Fibroblast of lung (primary cell): ENCODE measurements at regions not wholly inside any gene's neighbourhood (a gene's known extent, or its start where the extent isn't known, plus 50 kb on each side); places are given as distances from the start of the nearest gene placed in this dataset.

Source experiments
- DNase-seq, 2 donors: peaks; one replicate each; pipeline versions ENCODE4 v3.0.0 to v3.0.0-alpha.2; 2010; ENCODE audit warnings: low read depth in 2 of 2
- H2AFZ ChIP-seq: 2 replicates; pipeline ENCODE4 v1.5.1; 2012; ENCODE audit warnings: low read length, control low read depth, inconsistent platforms
- H3K27ac ChIP-seq: 2 replicates; pipeline ENCODE4 v1.5.1; 2011; ENCODE audit warnings: low read length, control low read depth; ENCODE audit not compliant: insufficient read depth
- H3K27me3 ChIP-seq: 2 replicates; pipeline ENCODE4 v1.5.1; 2011; ENCODE audit warnings: mild to moderate bottlenecking, low read length; ENCODE audit not compliant: control insufficient read depth, insufficient read depth
- H3K36me3 ChIP-seq: 2 replicates; pipeline ENCODE4 v1.5.1; 2011; ENCODE audit warnings: low read length; ENCODE audit not compliant: control insufficient read depth, insufficient read depth
- H3K4me1 ChIP-seq: 2 replicates; pipeline ENCODE4 v1.5.1; 2011; ENCODE audit warnings: low read length; ENCODE audit not compliant: control insufficient read depth, insufficient read depth; ENCODE audit errors: extremely low read depth
- H3K4me2 ChIP-seq: 2 replicates; pipeline ENCODE4 v1.5.1; 2011; ENCODE audit warnings: low read length, control low read depth; ENCODE audit not compliant: insufficient read depth; ENCODE audit errors: extremely low read depth
- H3K4me3 ChIP-seq, 4 experiments: fragments of 200-600 bp in 1 of 4; sonication (generic) in 1 of 4; replicated peaks in 1 of 4; 2 replicates each; pipeline ENCODE4 v1.5.1; 2011 to 2016; ENCODE audit warnings: low read length in 4 of 4, low read depth in 3 of 4, mild to moderate bottlenecking in 3 of 4, control low read depth in 2 of 4, inconsistent platforms in 1 of 4, mixed read lengths in 1 of 4; ENCODE audit not compliant: insufficient read depth in 1 of 4; ENCODE audit errors: control extremely low read depth in 1 of 4
- H3K79me2 ChIP-seq: 2 replicates; pipeline ENCODE4 v1.5.1; 2012; ENCODE audit warnings: mild to moderate bottlenecking, low read length, inconsistent platforms; ENCODE audit not compliant: control insufficient read depth, insufficient read depth
- H3K9ac ChIP-seq: 2 replicates; pipeline ENCODE4 v1.5.1; 2011; ENCODE audit warnings: mild to moderate bottlenecking, low read length, control low read depth; ENCODE audit not compliant: insufficient read depth
- H3K9me3 ChIP-seq: 2 replicates; pipeline ENCODE4 v1.5.1; 2012; ENCODE audit warnings: low read depth, low read length; ENCODE audit not compliant: control insufficient read depth, insufficient read depth
- H4K20me1 ChIP-seq: 2 replicates; pipeline ENCODE4 v1.5.1; 2011; ENCODE audit warnings: low read length; ENCODE audit not compliant: control insufficient read depth, insufficient read depth; ENCODE audit errors: extremely low read depth
- EZH2 ChIP-seq: IDR thresholded peaks from 2 replicates; pipeline ENCODE4 v1.5.1; 2012; ENCODE audit warnings: low read length, control low read depth, mild to moderate bottlenecking; ENCODE audit errors: missing control alignments
- TF ChIP-seq, protein P1 (sequence below), 2 donors: IDR thresholded peaks in 1 of 2; conservative IDR thresholded peaks in 1 of 2; 1 replicate in 1 of 2; 2 replicates in 1 of 2; pipeline ENCODE4 v1.5.1; 2011 to 2012; ENCODE audit warnings: low read length in 2 of 2, control low read depth in 1 of 2, inconsistent platforms in 1 of 2, low read depth in 1 of 2, mild to moderate bottlenecking in 1 of 2

DNA sequence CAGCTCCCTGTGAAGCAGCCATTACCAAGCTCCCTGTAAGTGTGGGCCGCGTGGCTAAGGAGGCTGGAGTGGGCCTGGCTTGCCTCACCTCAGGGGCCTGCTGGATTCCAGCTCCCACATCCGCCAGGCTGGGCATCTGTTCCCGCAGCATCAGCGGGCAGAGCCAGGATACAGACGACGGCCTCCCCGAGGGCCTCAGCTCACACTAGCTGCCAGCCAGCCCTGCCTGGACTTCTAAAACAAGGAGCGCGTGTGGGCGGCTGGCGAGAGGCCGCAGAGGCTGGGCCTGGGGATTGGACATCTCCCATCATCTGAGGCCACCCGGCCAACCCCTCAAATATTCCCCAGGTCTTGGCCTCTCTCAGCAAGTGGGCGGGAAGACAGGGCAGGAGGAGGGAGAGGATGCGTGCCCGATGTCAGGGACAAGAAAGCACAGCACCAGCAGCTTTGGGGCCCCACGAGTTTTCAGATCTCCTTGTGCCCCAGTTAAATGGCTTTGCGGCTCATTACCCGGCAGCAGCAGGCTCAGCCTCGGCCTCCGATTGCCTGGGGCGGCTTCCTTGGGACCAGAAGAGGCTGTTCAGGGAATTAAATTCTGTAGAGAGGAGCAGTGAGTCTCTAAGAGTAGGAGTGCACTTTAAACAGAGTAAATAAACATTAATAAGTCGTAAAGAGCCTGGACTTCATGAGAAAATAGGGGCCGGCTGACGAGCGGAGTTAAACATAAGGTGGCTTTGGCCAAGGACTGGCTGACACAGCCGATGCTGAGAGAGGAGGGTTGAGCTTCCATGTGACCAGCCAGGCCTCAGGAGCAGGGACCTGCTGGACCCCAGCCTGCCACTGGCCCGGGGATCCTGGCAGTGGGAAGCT lies 208.9 kb upstream of the C1orf174 start:
- Histone ChIP-seq H3K4me2 (no peak overlapping the region), H4K20me1 (no peaks in the 10 kb centered on the region), H3K27me3 (no peaks in the 10 kb centered on the region), H3K4me3 (no peak overlapping the region), H3K79me2 (no peaks in the 10 kb centered on the region), H3K9me3 (no peaks in the 10 kb centered on the region), H2AFZ (no peak overlapping the region), H3K9ac (no peak overlapping the region), H3K27ac (no peak overlapping the region), H3K36me3 (no peaks in the 10 kb centered on the region), H3K4me1 (no peaks in the 10 kb centered on the region)
- TF ChIP-seq EZH2: no peak
- TF ChIP-seq, protein P1, sequence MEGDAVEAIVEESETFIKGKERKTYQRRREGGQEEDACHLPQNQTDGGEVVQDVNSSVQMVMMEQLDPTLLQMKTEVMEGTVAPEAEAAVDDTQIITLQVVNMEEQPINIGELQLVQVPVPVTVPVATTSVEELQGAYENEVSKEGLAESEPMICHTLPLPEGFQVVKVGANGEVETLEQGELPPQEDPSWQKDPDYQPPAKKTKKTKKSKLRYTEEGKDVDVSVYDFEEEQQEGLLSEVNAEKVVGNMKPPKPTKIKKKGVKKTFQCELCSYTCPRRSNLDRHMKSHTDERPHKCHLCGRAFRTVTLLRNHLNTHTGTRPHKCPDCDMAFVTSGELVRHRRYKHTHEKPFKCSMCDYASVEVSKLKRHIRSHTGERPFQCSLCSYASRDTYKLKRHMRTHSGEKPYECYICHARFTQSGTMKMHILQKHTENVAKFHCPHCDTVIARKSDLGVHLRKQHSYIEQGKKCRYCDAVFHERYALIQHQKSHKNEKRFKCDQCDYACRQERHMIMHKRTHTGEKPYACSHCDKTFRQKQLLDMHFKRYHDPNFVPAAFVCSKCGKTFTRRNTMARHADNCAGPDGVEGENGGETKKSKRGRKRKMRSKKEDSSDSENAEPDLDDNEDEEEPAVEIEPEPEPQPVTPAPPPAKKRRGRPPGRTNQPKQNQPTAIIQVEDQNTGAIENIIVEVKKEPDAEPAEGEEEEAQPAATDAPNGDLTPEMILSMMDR (conservative IDR thresholded peaks at IDR 0.05 in 1 of 2, IDR thresholded peaks at IDR 0.05 in 1 of 2; ENCODE audit: low read depth in 1 of 2, low read length in 2 of 2): no peak
- DNase-seq: no peak

DNA sequence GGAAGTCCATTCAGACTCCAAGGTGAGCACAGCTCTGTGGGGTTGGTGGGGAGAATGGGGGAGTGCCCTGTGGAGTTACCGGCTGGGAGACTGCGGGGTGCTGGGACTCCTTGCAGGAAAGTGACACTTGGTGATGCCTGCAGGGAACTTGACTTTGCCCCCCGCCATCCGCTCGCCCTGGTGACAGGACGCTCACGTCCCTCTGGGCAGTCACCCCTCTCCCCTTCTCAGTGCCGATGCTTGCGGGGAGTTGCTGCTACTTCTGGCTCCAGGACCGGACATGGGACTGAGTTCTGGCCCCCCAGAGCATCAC lies 209.5 kb upstream of the C1orf174 start:
- Histone ChIP-seq H3K9me3 (no peaks in the 10 kb centered on the region), H3K27me3 (no peaks in the 10 kb centered on the region), H2AFZ (no peak overlapping the region), H3K36me3 (no peaks in the 10 kb centered on the region), H3K4me3 (no peak overlapping the region), H3K4me1 (no peaks in the 10 kb centered on the region), H3K79me2 (no peaks in the 10 kb centered on the region), H4K20me1 (no peaks in the 10 kb centered on the region), H3K27ac (no peak overlapping the region), H3K9ac (no peak overlapping the region), H3K4me2 (no peak overlapping the region)
- no peak for DNase-seq
- TF ChIP-seq, protein P1 (conservative IDR thresholded peaks at IDR 0.05 in 1 of 2, IDR thresholded peaks at IDR 0.05 in 1 of 2; ENCODE audit: low read depth in 1 of 2, low read length in 2 of 2): no peak
- no peak for TF ChIP-seq EZH2

DNA sequence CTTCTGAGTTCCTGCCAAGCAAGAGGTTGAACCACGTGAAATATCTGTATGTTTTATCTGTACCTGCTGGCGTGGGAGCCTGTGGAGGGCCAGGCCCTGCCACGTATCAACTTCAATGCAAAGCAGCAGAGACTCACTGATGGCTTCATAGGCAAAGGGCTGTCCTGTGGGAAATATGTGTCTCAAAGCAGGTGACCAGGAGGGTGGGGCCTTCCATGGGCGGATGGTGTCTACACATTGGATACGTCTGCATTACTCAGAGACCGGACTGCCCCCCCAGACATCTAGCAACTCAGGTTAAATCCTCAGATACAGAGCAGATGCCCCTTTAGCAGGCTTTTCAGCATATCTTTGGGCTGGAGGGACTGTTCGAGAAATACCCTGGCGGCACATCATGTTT lies 210.8 kb upstream of the C1orf174 start:
- DNase-seq: no peak
- H3K9me3 ChIP-seq: no peaks in the 10 kb centered on the region
- H2AFZ ChIP-seq: no peak overlapping the region
- no peaks in the 10 kb centered on the region for H3K27me3 ChIP-seq
- H3K4me3 ChIP-seq: no peak overlapping the region
- no peaks in the 10 kb centered on the region for H4K20me1 ChIP-seq
- H3K79me2 ChIP-seq: no peaks in the 10 kb centered on the region
- H3K4me2 ChIP-seq: no peak overlapping the region
- H3K36me3 ChIP-seq: no peaks in the 10 kb centered on the region
- TF ChIP-seq EZH2: no peak
- TF ChIP-seq, protein P1 (conservative IDR thresholded peaks at IDR 0.05 in 1 of 2, IDR thresholded peaks at IDR 0.05 in 1 of 2; ENCODE audit: low read depth in 1 of 2, low read length in 2 of 2): no peak
- no peaks in the 10 kb centered on the region for H3K4me1 ChIP-seq
- H3K9ac ChIP-seq: no peak overlapping the region
- no peak overlapping the region for H3K27ac ChIP-seq
